GM12864 (cell line): ENCODE measurements at regions not wholly inside any gene's neighbourhood (a gene's known extent, or its start where the extent isn't known, plus 50 kb on each side); places are given as distances from the start of the nearest gene placed in this dataset.

Experiments
- DNase-seq: peaks from one replicate; pipeline ENCODE4 v3.0.0-alpha.2; 2011; ENCODE audit warnings: low read depth
- H3K4me3 ChIP-seq: 2 replicates; pipeline ENCODE4 v1.5.1; 2011; ENCODE audit warnings: mild to moderate bottlenecking, low read depth, low read length, control low read depth
- CTCF ChIP-seq: IDR thresholded peaks from 2 replicates; pipeline ENCODE4 v1.5.1; 2011; ENCODE audit warnings: low read depth, mild to moderate bottlenecking, moderate library complexity, low read length, control low read depth, inconsistent platforms; ENCODE audit errors: missing control alignments

- TF ChIP-seq CTCF: no peak
- no peak for DNase-seq
- H3K4me3 ChIP-seq: no peak overlapping the region
These were observed 54.4 kb upstream of the SLCO4A1 start for GRCh38 chr20:62587757-62588402.

- no peak overlapping the region for H3K4me3 ChIP-seq
- no peak for DNase-seq
These were observed 53.7 kb upstream of the SLCO4A1 start for GRCh38 chr20:62588458-62589149.

GRCh38 chr20:62589150-62589498 lies 53.2 kb upstream of the SLCO4A1 start:
- no peak for TF ChIP-seq CTCF
- no peak overlapping the region for H3K4me3 ChIP-seq
- DNase-seq: no peak

More at GRCh38 chr20:62588458-62589149, 53.7 kb upstream of the SLCO4A1 start:
- TF ChIP-seq CTCF: no peak

GRCh38 chr20:62589720-62590119 lies 52.6 kb upstream of the SLCO4A1 start:
- no peak overlapping the region for H3K4me3 ChIP-seq
- no peak for TF ChIP-seq CTCF
- no peak for DNase-seq

- TF ChIP-seq CTCF: no peak
- no peak for DNase-seq
- H3K4me3 ChIP-seq: no peak overlapping the region
These were observed 51.8 kb upstream of the SLCO4A1 start for GRCh38 chr20:62590309-62591121.

- H3K4me3 ChIP-seq: no peak overlapping the region
- DNase-seq: no peak
- TF ChIP-seq CTCF: no peak
These were observed 51.2 kb upstream of the SLCO4A1 start for GRCh38 chr20:62591122-62591468.
